GM21737 (cell line): ENCODE measurements at regions not wholly inside any gene's neighbourhood (a gene's known extent, or its start where the extent isn't known, plus 50 kb on each side); places are given as distances from the start of the nearest gene placed in this dataset.
"Not testable (repeated sequence)": the region's sequence is repeated elsewhere in the genome, so short reads cannot be mapped to it uniquely, and the experiment has no call there.

Experiments used
- ATAC-seq: cut with Tn5 transposase; IDR thresholded peaks from one replicate; pipeline ENCODE4 v1.9.1; 2021; ENCODE audit warnings: mild to moderate bottlenecking, moderate library complexity; ENCODE audit not compliant: unreplicated experiment

DNA sequence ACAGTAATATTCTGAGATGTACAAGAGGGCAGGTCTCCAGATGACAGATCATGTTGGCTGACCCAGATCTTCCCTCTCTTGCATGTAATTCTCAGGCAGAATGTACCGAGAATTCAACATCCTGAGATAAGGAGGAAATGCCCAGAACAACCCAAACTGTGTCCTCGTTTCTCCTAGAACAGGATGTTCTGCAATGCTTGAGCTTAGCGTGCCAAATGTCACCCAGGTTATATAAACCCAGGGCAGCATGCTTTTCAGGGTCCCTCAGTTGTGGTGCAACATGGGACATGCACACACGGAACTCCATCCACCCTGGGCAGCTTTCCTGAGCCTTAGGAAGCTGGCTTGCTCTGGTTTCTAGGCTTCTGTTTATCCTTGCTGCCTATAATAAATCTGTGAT lies 102.1 kb upstream of the CMC1 start:
- ATAC-seq, result no peak

- no peak for ATAC-seq
Measured at GRCh38 chr3:28139967-28140634, 101.3 kb upstream of the CMC1 start.

DNA sequence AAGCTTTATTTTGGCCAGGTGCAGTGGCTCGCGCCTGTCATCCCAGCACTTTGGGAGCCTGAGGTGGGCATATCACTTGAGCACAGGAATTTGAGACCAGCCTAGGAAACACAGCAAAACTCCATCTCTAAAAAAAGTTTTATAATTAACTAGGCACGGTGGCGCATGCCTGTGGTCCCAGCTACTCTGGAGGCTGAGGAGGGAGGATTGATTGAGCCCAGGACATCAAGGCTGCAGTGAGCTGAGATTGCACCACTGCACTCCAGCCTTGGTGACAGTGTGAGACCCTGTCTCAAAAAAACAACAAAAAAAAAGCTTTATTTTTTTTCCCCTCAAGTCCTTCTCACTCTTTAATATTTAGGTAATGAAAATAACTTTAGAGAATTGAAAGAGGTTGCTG lies 100.8 kb upstream of the CMC1 start:
- ATAC-seq, result no peak

- no peak for ATAC-seq
Measured at GRCh38 chr3:28149960-28150359, 91.5 kb upstream of the CMC1 start.

DNA sequence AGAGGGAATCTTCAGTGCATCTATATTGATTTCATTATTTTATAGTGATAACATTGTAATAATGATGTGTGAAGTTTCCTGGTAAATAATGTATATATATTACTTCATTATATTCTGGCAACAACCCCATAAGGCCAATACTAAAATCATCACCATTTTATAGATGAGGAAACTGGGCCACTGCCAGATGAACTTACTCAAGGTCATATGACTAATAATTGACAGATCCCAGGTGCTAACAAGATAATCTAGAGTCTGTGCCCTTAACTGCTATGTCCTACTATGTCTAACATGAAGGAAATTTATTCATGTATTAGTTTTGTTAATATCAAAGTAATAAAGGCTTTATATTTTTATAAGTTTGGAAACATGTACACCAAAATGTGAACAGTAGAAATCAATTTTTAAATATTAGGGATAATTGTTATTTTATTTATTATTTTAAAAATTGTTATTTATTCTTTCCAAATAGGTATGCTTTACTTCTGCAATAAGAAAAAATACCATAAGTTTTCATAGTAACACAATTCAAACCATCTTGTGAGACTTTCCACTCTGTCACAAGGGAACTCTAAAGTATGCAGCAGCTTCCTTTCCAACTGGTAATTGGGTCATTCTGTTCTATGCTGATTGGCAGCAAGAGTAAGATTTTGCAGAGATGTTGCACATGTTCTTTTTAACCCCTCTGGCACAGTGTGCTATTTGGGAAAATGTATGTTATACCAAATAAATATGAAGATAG lies 90.8 kb upstream of the CMC1 start:
- no peak for ATAC-seq

- ATAC-seq, result no peak
Measured at GRCh38 chr3:28151207-28151550, 90.2 kb upstream of the CMC1 start.

- ATAC-seq, result peak; percentile 88
Measured at GRCh38 chr3:28151608-28152228, 89.7 kb upstream of the CMC1 start.

GRCh38 chr3:28155631-28156030 lies 85.8 kb upstream of the CMC1 start:
- no peak for ATAC-seq

- ATAC-seq, result not testable (repeated sequence)
Measured at GRCh38 chr3:28156599-28156998, 84.8 kb upstream of the CMC1 start.

GRCh38 chr3:28171962-28172361 lies 69.5 kb upstream of the CMC1 start:
- peak; percentile 75 for ATAC-seq

- ATAC-seq, result no peak
Measured at GRCh38 chr3:28172748-28173147, 68.7 kb upstream of the CMC1 start.

- ATAC-seq, result no peak
Measured at GRCh38 chr3:28173836-28174235, 67.6 kb upstream of the CMC1 start.

GRCh38 chr3:28186748-28187147 lies 54.7 kb upstream of the CMC1 start:
- no peak for ATAC-seq

DNA sequence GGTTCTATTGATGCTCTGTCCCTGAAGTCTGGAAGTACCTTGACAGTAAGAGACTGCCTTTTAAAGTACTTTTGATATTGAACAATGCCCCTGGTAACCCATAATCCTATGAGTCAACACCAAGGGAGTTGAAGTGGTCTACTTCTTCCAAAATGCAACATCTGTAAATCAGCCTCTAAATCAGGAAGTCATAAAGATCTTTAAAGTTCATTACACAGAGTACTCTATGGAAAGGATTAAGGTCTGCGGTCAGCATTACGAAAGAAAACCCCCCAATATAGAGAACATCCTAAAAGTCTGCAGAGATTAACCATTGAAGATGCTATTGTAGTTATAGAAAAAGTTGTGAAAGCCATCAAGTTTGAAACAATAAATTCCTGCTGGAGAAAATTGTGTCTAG lies 52.7 kb upstream of the CMC1 start:
- ATAC-seq, result no peak

DNA sequence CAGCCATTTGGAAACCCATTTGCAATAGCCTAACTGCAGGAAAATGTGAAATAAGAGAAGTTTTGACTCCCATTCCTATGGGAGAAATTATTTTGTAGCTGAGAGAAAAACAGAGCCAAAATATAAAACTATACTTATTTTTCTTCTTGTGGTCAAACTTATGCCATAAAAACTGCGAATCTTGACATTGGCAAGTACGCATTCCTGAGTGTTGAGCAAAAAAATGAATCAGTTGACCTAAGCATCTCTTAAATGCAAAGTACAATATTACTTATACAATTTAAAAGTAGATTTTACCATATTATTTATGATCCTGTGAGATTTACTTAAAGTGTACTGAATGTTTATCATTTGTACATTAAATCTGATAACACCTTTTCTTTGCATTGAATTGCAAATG lies 50.1 kb upstream of the CMC1 start:
- ATAC-seq, result no peak
